Medulla oblongata (tissue), 1 donor: ENCODE measurements at regions not wholly inside any gene's neighbourhood (a gene's known extent, or its start where the extent isn't known, plus 50 kb on each side); places are given as distances from the start of the nearest gene placed in this dataset.
A peak's percentile ranks its signal among the peaks of the same experiment; 100 is the strongest.

Experiments used
- DNase-seq: peaks from one replicate; pipeline ENCODE4 v3.0.0-alpha.2; 2015; ENCODE audit errors: extremely low spot score

GRCh38 chr2:234247453-234248180, 197.1 kb downstream of the SPP2 start:
- DNase-seq = no peak

- no peak for DNase-seq
These were observed 195.4 kb downstream of the SPP2 start for GRCh38 chr2:234245945-234246344.

DNA sequence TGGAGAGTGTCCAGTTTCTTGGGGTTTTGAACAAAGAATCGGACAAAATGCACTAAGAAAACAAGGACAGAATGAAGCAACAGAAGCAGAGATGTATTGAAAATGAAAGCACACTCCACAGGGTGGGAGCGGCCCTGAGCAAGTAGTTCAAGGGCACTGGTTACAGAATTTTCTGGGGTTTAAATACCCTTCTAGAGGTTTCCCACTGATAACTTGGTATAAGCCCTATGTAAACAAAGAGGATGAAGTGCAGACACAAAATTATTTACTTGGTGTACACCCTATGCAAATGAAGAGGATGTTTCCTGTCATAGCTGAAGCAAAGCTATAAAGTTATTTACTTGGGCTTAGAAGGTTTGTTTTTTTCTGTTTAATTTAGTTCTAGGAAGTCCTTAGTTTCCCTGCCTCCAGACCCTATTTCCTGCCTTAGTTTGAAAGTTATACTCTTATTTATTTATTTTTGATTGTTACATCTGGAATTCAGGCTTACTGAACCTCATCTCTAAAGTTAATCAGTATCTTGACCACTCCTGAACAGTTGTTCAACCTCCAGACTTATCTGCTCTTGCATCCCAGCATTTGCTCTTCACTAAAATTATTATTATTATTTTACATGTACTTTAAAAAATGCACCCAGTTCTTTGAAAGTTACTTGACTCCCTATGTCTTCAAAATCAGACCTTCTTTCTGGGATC, 193.5 kb downstream of the SPP2 start:
- no peak for DNase-seq

GRCh38 chr2:234242459-234242836, 191.9 kb downstream of the SPP2 start:
- no peak for DNase-seq

GRCh38 chr2:234241656-234242458, 191.4 kb downstream of the SPP2 start:
- DNase-seq = no peak

DNA sequence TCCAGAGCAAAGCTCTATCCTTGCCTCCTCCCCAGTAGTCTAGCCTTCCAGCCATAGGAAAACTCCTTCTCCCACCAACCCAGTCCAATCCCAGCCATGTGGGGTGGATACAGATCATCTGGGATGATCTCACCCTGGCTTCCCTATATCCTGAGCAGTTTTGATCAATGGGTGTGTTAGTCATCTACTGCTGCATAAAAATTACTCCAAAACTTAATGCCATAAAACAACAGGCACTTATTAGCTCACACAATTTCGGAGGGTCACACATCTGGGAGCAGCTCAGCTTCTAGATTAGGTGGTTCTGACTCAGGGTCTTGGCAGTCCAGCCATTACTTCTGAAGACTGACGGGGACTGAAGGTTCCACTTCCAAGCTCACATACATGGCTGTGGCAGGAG, 190.4 kb downstream of the SPP2 start:
- no peak for DNase-seq

DNA sequence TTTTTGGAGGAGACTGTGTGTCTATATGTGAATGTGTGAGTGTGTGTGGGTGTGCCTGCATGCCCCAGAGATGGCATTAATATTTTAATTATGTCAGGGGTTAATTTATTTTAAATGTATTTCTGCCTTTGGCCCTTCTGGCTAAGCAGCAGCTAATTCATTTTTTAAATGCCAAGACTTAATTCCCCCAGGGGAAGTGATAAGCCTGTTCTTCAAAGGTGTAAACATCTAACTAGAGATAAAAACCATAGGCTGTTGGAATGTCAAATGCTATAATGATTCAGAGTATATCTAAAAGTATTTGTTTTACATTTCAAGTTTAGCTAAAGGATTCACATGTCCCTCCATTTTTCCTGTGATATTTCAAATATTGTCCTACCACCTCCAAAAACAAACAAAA, 184.7 kb downstream of the SPP2 start:
- no peak for DNase-seq

DNA sequence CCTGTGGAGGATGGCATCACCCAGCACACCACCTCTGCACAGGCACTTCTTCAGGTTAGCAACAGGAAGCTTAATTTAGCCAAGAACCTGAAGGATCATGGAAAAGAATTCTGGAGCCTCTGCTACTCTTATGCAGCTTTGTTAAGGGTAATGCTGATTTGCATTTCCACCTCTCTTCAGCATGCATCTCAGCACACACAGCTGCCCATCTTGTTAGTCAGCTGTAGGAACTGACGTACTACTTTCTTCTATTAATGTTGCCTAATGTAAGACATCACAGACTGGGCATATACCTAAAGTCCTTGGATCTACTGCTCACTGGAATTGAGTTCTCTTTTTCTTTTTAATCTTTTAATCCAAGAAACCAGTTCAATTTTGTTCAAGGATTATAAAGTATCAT, 181.0 kb downstream of the SPP2 start:
- DNase-seq = no peak

DNA sequence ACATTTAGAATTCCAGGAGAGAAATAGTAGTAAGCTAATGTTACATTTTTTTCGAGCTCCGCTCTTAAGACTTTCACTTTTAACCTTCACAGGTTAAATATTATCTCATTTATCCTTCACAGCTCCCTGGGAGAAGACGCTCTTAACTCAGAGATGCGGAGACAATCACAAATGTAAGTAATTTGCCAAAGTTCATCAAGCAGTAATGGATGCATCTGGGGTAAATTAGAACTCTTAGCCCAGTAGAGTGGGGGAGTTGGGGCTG, 168.5 kb downstream of the SPP2 start:
- no peak for DNase-seq

DNA sequence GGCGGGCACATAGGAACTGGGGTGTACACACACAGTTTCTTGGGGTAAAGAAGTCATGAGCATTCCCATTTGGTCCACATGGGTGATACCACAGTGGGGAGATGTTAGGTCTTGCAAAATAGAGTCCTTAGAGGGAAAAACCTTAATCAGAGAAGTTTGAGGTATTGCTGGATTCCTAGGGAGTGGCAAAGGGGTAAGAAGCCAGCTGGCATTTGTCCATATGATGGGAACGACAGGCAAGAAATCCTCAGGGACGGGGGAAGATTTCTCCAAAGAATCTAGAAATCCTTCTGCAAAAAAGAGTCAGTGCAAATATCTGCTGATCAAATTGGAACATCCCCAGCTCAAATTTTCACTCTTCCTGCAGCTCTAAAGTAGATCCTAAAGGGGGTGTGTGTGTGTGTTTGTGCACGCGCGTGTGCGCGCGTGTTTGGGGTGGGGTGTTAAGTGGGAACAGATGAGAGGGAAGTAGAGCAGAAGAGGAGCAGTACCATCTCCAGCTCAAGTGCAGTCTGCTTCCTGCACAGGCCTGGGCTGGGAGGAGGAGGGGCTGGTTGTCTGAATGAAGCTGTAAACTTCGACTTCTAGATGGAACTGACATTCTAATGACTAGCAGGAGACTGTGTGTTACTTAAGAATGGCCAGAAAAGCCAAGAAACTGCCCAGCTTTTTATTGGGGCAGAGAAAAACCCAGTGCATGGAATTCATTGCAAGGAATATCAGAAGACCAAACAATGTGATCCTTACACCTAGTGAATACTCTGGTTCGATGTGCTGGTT, 168.0 kb downstream of the SPP2 start:
- peak; percentile 16 for DNase-seq

DNA sequence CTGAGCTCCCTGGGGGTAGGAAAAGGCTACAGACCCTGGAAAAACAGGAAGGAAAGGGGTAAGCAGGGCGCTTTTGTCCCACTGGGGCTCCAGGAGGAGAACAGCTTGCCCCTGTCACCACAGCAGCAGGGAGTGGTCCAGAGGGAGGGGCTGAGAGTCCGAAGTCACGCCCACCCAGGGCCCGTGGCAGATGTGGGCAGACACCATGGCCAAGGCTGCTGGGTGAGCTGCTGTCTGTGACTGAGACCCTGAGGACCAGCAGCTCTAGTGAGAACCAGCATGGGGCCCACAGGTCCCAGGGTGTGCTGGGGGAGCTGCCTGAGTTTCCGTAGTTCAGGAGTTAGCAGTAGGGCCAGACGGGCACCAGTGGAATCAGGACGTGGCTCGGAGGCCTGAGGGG, 162.0 kb downstream of the SPP2 start:
- DNase-seq = no peak

GRCh38 chr2:234211797-234212196, 161.3 kb downstream of the SPP2 start:
- no peak for DNase-seq

DNA sequence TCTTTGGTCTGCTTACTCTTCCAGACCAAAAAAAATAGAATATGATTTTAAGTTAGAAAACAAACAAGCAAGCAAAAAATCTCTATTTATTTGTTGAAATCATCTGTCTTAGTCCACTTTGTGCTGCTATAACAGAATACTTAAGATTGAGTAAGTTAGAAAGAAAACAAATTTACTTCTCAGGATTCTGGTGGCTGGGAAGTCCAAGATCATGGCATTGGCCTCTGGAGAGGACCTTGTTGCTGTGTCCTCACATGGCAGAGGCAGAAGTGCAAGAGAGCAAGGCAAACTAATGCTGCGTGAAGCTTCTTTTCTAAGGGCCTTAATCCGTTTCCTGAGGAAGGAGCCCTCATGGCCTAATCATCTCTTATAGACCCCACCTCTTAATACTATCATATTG, 156.2 kb downstream of the SPP2 start:
- no peak for DNase-seq

DNA sequence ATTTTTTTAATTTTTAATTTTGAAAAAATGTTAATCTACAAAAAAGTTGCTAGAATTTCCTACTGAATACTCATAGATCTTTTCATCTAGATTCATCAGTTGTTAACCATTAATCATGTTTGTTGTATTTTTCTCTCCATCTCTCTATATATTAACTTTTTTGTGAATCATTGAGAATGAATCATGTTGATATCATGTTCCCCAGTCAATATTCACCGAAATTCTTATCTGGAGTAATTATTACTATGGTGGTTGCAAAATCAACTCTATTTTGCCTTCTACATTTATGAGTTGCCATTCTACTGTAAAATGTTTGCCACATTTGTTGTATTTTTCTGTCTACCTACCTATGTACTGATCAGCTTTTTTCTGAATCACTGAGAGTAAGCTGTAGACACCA, 154.0 kb downstream of the SPP2 start:
- DNase-seq = no peak

DNA sequence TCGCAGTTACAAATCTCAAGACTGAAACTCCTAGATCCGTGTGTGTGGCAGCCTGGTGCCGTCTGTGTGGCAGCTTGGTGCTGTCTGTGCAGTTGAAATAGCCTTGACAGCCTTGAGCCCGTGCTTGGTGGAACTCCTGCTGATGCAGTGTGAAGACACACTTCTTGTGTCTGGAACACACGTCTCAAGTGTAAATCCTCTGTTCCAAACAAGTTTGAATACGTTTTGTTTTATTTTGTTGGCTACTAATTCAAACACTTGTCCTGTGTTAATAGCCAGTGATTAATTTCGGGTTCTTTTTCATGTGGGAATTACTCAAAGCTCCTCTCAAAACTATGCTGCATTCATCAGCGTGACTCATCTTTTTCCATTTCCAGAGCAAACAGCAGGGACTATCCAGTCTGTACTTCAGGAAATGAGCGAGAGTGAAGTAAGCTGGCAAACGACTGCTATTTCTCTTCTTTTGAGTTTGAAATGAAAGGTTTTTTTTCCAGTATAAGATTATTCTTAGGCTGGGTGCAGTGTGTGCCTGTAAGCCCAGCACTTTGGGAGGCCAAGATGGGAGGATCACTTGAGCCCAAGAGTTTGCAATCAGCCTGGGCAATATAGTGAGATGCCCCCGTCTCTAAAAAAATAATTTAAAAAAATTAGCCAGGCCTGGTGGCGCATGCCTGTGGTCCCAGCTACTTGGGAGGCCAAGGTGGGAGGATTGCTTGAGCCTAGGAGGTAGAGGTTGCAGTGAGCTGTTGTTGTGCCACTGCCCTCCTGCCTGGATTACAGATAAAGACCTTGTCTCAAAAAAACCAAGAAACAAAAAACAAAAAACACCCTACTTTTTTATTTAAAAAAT, 152.9 kb downstream of the SPP2 start:
- DNase-seq = peak; percentile 15

DNA sequence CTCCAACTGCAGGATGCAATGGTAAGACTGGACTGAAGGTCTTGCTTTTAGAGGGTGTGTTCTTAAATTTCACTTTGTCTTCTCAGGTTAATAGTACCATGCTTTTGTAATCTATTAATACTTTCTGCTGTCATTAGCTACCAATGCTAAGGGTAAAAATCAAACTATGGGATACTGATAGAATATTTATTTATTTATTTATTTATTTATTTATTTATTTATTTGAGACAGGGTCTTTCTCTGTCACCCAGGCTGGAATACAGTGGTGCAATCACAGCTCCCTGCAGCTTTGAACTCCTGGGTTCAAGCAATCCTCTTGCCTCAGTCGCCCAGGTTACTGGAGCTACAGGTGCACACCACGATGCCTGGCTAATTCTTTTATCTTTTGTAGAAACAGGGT, 152.1 kb downstream of the SPP2 start:
- DNase-seq = no peak

GRCh38 chr2:234199996-234200395, 149.5 kb downstream of the SPP2 start:
- DNase-seq = no peak

- no peak for DNase-seq
These were observed 148.5 kb downstream of the SPP2 start for GRCh38 chr2:234198976-234199375.

DNA sequence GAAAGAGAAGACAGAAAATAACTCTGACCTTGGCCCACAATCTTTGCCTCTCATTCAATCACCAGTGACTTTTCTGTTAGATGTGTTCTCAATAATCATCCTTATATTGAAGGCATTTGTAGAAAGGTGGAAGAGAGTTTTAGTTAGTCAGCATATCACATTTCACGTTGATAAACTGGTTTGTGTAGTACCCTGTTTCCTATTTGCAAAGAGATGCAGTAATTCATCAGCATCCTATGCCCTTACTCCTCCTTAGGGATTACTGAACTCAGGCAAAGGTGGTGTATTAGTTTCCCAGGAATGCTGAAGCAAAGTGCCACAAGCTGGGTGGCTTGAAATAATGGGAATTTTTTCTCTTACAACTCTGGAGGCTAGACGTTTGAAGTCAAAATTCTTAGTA, 145.0 kb downstream of the SPP2 start:
- no peak for DNase-seq

- DNase-seq = no peak
These were observed 143.6 kb downstream of the SPP2 start for GRCh38 chr2:234193977-234194563.

DNA sequence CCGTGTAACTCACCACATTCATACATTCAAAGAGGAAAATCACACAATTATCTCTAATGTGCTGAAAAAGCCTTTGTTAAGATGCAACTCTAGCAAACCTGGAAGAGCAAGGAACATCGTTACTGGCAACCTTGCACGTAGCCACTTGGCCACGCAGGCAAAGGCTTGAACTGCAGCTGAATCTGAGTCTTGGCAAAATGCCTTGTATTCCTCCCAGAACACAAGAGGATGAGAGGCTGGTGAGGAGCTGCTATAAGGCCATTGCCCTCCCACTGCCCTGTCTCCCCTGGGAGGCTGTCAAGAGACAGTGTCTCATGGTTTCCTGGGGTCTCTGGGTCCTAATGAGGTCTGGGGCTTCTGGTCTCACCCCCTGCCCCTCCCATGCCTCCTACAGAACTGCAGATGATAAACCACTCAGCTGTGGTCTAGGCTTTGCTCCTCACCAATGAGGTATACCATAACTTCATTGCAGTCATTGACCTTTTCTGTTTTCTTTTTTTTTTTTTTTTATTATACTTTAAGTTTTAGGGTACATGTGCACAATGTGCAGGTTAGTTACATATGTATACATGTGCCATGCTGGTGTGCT, 141.4 kb downstream of the SPP2 start:
- no peak for DNase-seq
